ENCODE measurements at regions not wholly inside any gene's neighbourhood (a gene's known extent, or its start where the extent isn't known, plus 50 kb on each side); places are given as distances from the start of the nearest gene placed in this dataset.

- TF ChIP-seq CHD1 (IDR thresholded peaks at IDR 0.05; ENCODE audit: low read depth, low read length) (no peak), MAZ (IDR thresholded peaks at IDR 0.05; ENCODE audit: borderline replicate concordance, low read depth, low read length) (no peak), USF2 (IDR thresholded peaks at IDR 0.05; ENCODE audit: low read depth, low read length) (no peak), RAD21 (IDR thresholded peaks at IDR 0.05; ENCODE audit: low read length) (no peak), BHLHE40 (IDR thresholded peaks at IDR 0.05; ENCODE audit: low read depth, low read length) (no peak), POLR2A (IDR thresholded peaks at IDR 0.05; ENCODE audit: low read depth, low read length) (no peak), SMC3 (IDR thresholded peaks at IDR 0.05; ENCODE audit: low read depth, low read length) (no peak), RFX5 (IDR thresholded peaks at IDR 0.05; ENCODE audit: low read depth, low read length) (no peak)
- TF ChIP-seq, protein P1, sequence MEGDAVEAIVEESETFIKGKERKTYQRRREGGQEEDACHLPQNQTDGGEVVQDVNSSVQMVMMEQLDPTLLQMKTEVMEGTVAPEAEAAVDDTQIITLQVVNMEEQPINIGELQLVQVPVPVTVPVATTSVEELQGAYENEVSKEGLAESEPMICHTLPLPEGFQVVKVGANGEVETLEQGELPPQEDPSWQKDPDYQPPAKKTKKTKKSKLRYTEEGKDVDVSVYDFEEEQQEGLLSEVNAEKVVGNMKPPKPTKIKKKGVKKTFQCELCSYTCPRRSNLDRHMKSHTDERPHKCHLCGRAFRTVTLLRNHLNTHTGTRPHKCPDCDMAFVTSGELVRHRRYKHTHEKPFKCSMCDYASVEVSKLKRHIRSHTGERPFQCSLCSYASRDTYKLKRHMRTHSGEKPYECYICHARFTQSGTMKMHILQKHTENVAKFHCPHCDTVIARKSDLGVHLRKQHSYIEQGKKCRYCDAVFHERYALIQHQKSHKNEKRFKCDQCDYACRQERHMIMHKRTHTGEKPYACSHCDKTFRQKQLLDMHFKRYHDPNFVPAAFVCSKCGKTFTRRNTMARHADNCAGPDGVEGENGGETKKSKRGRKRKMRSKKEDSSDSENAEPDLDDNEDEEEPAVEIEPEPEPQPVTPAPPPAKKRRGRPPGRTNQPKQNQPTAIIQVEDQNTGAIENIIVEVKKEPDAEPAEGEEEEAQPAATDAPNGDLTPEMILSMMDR (conservative IDR thresholded peaks at IDR 0.05; ENCODE audit: low read depth, low read length), result no peak
Measured at GRCh38 chr2:159872353-159872752, 74.3 kb upstream of the CD302 start.

Measured in IMR-90 (cell line).